Ramos (cell line): ENCODE measurements at regions not wholly inside any gene's neighbourhood (a gene's known extent, or its start where the extent isn't known, plus 50 kb on each side); places are given as distances from the start of the nearest gene placed in this dataset.

Experiments used
- in situ Hi-C: fragments of 300-500 bp; cut with MboI; formaldehyde crosslinking; loops from one replicate; pipeline ENCODE4 v1.14.3; 2022; ENCODE audit warnings: low sequenced_read_pairs; ENCODE audit not compliant: unreplicated experiment

DNA sequence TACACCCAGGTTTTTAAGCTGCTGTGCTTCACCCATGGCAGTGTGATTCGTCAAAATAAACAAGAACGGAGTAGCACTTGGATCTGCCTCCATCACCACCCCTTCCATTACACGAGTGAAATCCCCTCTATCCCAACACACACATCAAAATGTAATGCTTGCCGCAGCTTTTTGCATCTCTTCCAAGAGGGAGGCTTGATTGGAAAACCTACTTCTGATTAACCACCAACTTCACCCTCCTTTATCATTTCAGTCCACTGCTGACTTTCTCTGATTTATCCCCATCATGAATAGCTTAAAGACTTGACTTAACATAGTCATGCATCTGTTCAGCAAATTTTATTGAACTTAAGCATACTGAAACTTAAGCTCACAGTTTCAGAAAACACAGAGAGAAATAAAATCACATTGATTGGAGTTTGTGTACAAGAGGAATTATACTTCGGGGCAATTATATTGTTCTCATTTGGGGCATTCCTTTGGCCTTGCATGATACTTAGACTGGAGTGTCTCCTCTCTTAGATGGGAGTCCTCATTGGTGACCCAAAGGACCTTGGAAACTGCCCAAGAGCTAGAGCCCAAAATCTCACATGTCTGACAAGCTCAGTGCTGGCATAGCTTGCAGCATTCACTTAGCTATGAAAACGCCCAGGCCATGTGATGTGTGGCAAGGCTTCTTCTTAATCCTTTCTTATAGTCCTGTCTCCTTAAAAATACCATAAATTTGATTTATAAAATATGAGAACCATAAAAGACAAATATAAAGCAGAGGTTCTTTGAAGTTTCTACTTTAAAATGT, 124.3 kb upstream of the UMPS start:
- in situ Hi-C loops: no loop called here

DNA sequence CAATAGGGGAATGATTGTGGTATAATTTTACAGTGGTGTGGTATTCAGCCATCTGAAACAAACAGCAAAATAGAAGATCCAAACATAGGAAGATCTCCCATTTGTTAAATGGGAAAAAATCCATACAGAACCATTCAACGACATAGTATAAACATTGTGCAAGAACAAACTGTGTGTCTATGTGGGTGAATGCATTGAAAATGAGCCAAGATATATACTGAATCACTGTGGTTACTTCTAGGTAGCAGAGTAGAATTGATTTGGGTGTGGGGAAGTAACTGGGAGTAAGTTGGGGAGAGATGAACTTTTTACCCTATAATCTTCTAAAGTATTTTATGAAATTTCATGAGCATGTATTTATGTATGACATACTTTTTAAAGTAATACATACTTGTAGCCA, 123.1 kb upstream of the UMPS start:
- in situ Hi-C loops: no loop called here

DNA sequence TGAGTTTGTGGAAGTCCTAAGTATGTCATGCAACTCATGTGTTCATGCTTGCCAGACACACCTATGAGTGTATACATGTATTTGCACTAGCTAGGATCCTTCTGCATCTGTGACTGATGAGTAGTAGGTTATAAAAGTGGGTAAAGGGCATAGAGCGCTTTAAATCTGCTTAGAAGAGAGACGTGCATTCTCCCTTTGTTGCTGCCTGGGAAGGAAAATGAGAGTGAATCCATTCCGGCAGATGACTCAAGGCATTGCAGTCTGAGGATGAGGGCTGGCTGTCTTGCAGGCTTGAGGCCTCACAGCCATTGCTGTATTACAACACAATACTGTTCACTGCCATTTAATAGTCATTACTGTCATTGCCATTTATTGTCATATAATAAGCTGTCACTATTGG, 120.8 kb upstream of the UMPS start:
- in situ Hi-C loops: no loop called here

DNA sequence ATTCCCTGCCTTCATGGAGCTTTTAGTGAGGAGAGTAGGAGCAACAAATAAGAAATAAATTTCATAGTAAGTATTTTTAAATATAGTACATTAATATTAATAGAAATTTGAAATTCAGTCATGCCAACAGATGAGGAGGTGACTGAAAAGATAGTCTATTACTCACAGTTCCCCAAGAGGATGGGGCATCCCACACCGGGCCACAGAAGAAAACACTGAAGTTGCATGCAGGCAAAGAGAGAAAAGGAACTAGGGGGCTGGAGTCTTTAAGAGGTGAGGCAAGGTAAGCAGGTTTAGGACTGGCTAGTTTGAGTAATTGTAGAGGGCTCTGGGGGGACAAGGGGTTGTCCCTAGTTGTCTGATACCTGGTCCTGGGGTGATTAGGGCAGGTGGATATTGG, 120.1 kb upstream of the UMPS start:
- in situ Hi-C loops: no loop called here

DNA sequence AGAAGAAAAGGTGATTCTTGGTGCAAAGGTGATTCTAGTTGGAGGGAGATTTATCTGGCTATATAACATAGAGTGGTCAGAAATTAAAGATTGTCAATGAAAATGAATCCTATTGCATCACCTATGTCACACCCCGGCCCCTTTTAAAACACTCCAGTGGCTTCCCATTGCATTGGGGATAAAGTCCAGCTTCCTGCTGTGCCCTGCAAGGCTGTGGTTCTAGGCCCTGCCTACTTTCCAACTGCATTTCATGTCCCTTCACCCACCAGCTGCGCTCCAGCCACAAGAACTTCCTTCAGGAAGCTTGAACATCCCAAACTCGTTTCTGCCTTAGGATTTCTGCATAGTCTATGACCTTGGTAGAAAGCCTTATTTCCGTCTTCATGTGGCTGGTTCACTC, 118.7 kb upstream of the UMPS start:
- in situ Hi-C loops: no loop called here

DNA sequence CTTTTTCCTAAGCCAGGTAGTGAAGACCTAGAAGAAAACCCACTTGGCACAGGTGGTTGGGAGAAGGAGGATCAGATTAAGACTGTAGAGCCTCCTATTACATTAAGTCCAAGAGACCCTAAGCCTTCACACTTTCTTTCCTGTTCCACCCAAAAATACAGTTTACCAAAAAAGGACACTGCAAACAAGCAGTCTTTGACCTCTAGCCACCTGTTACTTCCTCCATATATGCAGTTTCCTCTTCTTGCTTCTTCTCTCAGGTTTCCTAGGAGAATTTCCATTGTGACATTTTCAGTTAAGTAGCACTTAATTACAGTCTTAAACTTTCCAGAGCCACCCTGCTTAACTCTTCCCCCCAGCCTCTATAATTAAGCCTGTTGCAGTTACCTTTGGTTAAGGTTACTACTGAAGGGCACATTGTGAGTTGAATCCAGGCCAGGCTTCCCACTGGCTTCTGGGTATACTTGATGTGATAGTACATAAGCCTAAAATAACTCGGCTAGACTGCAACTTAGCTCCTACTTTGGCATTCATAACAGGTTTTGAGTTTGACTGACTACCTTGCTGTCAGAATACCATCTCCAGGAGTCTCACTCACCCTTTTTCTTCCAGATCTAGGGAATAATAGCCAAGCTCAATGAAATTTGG, 114.2 kb upstream of the UMPS start:
- in situ Hi-C loops: no loop called here

DNA sequence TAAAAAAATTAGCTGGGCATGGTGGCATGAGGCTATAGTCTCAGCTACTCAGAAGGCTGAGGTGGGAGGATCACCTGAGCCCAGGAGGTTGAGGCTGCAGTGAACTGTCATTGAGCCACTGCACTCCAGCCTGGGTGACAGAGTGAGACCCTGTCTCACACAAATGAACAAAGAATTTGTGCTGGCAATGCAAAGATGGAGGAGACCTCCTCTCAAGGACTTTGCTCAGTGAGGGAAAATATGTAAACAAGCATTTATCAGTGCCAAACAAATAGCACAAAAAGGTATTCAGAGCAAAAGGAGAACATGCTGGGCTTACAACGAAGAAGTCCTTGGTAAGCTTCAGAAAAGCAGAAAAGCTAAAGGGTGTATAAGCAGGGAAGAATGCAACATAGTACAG, 113.1 kb upstream of the UMPS start:
- in situ Hi-C loops: no loop called here

DNA sequence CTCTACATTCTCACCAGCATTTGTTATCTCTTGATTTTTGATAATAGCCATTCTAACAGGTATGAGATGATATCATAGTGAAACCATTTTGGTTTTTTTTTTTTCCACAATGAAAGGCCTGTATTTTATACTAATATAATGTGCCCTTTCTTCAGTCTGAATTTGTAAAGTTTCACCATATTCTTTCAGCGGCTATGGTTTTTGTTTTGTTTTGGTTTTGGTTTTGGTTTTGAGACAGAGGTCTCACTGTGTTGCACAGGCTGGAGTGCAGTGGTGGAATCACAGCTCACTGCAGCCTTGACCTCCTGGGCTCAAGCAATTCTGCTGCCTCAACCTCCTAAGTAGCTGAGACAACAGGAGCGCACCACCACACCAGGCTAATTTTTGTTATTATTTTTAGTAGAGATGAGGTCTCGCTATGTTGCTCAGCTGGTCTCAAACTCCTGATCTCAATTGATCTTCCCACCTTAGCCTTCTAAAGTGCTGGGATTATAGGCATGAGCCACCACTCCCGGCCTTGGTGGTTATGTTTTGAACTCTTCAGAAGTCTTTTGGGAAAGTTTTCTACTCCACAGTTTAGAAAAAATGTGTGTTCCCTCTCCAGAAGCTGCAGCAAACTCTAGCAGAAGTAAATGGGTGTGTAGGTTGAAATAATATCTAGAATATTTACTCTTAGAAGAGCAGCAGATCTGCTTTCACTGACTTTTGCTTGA, 110.2 kb upstream of the UMPS start:
- in situ Hi-C loops: no loop called here

DNA sequence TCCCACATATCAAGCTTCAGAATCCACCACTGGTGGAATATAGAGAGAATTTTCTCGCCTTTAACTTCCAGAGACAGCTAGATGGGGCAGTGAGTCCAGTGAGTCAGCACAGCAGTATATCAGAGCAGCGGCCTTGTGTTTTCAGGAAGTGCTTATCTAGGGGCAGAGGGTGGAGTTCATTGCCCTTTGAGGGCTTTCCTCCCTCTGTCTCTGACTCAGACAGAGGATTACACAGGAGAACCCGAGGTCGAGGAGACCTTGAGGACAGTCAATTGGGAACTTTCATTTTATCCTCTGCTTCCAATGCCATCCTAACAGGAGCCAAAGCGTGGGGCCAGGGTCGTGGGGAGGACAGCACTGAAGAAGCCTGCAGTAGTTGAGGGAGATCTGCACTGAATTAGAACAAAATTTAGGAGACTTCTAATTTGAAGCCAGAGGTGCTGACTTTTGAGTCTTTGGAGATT, 109.6 kb upstream of the UMPS start:
- in situ Hi-C loops: no loop called here

DNA sequence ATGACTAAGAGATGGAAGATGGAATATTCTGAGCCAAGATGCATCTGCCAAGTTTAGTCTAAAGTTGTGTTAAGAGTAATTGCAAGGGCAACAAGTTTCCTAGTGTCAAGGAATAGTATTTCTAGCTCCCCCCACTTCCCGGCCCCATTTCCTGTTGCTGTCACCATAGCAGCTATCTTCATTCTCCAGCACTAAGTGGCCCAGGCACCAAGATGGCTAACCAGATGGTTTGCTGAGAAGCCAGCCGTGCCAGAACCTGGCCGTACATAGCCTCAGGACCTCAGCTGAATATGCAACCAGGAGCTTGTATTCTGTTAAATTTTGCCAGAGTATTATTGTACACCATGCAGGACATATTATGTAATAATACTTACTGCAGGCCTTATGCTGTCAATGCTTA, 108.8 kb upstream of the UMPS start:
- in situ Hi-C loops: no loop called here

DNA sequence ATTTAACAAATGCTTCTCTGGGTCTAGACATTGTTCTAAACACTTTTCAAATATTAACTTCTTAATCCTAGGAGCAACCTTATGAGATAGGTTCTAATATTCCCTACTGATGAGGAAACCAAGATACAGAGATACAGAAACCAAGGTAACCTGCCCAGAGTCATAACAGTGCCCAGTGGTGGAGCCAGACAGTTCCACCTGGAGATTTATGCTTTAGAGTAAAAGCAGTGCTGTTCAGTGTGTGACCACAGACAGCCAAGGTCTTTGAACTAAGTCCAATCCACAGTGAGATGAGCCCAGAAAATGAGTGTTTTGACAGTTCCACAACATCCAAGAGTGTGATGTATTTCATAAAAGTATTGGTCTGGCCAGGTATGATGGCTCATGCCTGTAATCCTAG, 105.2 kb upstream of the UMPS start:
- in situ Hi-C loops: no loop called here

DNA sequence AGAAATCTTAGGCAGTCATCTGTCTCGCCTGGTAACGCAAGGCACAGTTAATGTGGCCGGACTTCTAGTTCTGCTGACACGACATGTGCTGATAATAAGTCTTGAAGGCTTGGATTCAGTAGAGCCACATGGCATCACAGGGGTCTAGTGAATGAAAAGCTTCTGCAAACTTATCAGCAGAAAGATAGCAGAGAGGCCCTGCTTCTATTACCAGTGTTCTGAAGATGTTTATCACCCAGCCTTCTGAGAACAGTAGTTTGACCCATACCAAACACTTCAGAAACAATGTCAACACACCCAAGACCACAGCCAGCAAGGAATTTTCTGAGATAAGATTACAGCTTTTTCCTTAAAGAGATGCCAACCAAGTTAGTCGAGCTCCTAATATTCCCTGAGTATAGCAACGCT, 102.7 kb upstream of the UMPS start:
- in situ Hi-C loops: no loop called here

DNA sequence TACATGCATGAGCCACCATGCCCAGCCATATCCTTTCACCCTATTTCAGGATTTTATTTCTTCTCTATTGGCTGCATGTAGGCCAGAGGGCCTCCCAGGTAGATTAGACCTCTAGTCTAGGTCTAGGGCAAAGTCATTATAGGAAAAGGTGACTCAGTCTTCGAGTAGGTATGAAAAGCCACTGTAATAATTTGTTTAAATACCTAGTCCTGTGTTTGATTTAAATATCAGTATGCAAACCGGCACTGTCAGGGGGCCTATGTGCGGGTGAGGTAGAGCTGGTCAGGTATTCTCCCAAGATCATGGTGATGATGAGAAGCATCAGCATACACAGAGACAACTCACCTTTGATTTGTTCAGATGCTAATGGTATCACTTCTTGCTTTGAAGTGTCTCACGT, 101.4 kb upstream of the UMPS start:
- in situ Hi-C loops: no loop called here

DNA sequence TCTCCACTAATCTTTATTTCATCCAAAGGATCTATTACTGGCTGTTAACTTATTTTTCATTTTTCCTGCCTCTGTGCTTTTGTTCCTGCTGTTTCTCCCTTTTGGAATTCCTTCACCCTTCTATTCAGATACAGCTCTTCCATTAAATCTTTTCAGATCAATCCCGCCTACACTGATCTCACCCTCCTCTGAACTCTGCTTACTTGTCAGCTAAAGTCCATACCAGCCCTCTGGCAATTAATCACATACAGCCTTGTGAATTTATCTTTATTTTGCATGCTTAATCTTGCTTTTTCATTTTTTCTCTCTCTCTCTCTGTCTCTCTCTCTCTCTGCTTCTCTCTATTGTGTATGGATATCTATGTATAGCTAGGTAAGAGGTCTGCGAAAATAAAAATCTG, 100.8 kb upstream of the UMPS start:
- in situ Hi-C loops: no loop called here

DNA sequence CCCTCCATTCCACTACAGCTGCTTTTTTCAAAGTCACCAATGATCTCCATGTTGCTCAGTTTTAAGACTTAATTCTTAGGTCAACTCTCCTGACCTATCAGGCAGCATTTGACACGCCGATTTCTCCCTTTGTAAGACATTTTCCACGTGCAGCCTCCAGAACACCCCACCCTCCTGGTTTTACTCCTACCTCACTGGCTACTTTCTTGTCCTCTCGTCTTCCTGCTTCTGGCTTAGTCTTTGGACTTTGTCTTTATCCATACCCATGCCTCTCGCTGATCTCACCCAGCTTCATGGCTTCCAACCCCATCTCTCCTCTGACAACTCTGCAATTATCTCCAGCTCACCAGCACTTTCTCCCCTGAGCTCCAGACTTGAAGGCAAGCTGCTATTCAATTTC, 99.3 kb upstream of the UMPS start:
- in situ Hi-C loops: no loop called here

DNA sequence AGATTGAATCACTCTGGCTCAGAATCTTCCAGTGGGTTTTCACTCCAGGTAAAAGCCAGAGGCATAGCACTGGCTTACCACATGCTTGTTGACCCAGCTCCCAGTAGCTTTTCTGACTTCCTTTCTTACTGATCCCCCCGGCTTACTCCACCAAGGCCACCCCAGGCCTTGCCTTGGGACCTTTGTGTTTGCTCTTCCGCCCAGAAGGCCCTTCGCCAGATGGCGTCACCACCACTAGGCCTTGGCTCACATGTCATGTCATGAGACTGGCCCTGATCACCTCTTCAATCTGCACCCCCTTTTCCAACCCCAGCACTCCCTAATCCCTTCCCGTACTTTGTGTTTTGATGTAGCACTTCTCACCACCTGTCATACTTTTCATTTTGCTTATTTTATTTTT, 98.5 kb upstream of the UMPS start:
- in situ Hi-C loops: no loop called here

DNA sequence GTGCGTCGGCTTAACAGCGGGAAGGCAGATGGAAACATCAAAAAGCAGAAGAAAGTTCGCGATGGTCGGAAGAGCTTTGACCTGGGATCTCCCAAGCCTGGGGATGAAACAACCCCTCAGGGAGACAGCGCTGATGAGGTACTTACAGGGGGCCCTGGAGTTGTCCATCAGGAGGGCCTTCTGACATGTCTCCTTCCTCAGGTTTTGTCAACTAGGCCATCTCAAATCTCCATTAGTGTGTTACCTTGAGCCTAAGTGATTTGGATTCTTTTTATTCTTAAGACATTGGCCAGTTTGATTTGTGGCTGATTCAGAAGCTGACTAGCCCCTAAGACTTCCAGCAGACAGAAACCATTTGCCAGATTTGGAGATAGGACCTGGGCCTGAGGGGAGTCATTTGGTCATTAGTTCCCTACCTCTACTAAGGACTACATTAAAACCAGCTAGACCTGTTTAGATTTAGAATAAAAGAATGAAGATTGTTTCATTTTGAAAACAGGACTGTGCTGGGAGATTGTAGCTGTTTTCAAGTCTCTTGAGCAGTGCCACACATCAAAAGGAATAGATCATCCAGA, 97.6 kb upstream of the UMPS start:
- in situ Hi-C loops: no loop called here

DNA sequence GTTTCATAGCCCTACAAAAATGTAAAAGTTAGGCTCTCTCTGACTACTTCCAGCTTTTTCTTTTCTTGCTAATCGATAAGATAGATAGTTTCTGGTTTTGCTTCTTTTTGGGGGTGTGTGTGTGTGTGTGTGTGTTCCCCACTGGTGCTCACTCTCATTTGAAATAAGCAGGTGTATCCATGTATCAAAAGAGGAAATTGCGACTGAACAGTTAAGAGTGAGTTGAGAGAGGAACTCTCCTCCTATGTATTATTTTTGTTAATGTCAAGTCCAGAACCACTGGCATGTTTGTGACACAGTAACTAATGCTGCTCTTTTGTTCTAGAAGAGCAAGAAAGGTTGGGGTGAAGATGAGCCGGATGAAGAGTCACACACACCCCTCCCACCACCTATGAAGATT, 96.7 kb upstream of the UMPS start:
- in situ Hi-C loops: no loop called here

DNA sequence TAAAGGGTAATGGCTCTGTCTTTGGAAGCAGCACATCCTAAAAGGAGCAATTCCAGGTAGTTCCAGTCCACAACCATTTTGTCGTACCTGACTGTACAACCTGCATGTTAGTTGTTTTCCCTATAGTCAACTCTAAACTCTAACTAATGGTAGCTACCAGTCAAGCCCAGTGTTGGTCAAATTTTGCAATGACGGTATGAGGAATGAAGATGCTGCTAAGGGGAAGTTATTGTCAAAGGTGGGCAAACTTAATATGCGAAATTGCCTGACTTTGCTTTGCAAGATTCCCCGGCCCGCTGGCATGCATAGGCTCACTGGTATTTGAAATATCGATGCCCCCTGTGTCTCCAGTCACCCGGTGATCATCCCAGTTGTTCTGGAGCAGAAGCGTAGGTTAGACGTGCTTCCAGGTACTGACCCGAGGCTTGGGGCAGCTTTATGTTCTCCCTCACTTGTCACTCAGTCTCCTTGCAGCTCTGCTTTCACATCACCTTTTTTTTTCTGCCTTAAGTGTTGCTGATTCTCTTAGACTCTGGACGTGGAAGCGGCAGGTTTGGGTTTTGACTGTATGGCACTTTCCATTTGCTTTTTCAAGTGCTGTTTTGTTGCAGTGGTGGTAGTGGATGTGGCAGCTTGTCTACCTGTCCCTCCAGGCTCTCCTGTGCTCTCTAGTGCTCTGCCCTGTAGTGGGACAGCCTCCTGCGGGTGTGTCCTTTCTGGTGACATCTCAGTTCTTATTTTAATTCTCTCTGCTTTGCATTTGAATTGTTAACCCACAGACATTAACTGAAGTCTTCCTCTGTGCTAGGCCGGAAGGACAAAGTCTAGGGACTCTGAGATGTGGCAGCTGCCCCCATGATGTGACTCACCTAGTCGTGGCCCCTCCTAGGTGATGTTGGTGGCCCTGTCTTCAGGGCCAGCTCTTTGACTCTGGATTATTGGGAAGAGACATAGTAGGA, 95.8 kb upstream of the UMPS start:
- in situ Hi-C loops: no loop called here

DNA sequence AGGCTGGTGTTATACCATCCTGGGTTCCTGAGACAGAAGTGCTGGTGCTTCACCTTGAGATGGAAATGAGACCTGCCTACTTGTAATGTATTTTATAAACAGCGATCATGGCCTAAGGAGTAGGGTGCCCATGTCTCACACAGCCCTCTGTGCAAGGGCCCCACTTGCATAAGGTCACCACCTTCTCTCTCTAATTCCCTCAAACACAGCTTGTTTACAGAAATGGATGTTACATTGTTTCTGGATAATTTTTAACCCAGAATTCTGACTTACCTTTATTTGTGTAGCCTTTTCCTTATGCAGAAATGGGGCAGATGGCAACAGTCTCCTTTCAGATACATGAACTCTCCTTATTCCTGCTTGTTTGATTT, 95.1 kb upstream of the UMPS start:
- in situ Hi-C loops: no loop called here
